A549 (cell line): ENCODE measurements at regions not wholly inside any gene's neighbourhood (a gene's known extent, or its start where the extent isn't known, plus 50 kb on each side); places are given as distances from the start of the nearest gene placed in this dataset.

ENCODE experiments used
- CEBPB ChIP-seq, 2 experiments: fragments of >200 bp in 1 of 2; sonication (Bioruptor Twin) in 1 of 2; formaldehyde crosslinking in 1 of 2; IDR thresholded peaks; 2 replicates each; pipeline ENCODE4 v1.6.1; 2012 to 2016
- CTCF ChIP-seq: fragments of >200 bp; sonication (Bioruptor Twin); formaldehyde crosslinking; IDR thresholded peaks from 3 replicates; pipeline ENCODE4 v1.5.1; 2016
- KDM5A ChIP-seq: fragments of 200-600 bp; sonication (generic); IDR thresholded peaks from 2 replicates; pipeline ENCODE4 v1.6.1; 2016; ENCODE audit warnings: antibody characterized with exemption, mild to moderate bottlenecking
- POLR2A ChIP-seq: IDR thresholded peaks from 2 replicates; pipeline ENCODE4 v1.6.1; 2012; ENCODE audit warnings: mild to moderate bottlenecking, low read length

- TF ChIP-seq CEBPB (IDR thresholded peaks at IDR 0.05) (no peak), POLR2A (no peak), CTCF (no peak), KDM5A (no peak)
Observed at GRCh38 chr6:130715058-130715457, 112.1 kb upstream of the SMLR1 start.
